H1 (cell line): ENCODE measurements at regions not wholly inside any gene's neighbourhood (a gene's known extent, or its start where the extent isn't known, plus 50 kb on each side); places are given as distances from the start of the nearest gene placed in this dataset.

Experiments
- POLR2A ChIP-seq, 2 experiments: IDR thresholded peaks; 1 replicate in 1 of 2; 2 replicates in 1 of 2; pipeline ENCODE4 v1.6.1; 2011; ENCODE audit warnings: low read depth in 2 of 2, low read length in 2 of 2, mild to moderate bottlenecking in 2 of 2; ENCODE audit errors: control extremely low read depth in 1 of 2
- RXRA ChIP-seq: IDR thresholded peaks from 2 replicates; pipeline ENCODE4 v1.6.1; 2011; ENCODE audit warnings: low read depth, mild to moderate bottlenecking, low read length, moderate library complexity; ENCODE audit not compliant: insufficient read depth

DNA sequence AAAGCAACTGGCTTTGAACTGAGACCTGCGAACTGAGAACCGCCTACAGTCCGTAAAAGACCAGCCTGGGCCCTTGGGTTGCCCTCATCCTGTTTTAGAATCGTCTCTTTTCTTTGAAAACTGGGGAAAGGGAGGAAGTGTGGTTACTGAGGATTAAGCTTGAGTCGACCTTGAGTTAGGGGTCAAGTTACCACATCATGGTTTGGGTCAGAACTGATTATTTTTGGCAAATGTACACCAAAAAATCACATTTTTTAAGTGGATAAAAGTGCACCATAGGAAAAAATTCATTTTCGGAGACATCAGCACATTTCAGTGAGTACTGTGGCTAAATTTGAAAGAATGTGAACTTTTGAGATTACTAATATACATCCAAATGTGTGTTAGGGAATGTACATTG, 76.9 kb upstream of the KAZN start:
- TF ChIP-seq RXRA (no peak), POLR2A (IDR thresholded peaks at IDR 0.05; ENCODE audit: control extremely low read depth in 1 of 2, low read depth in 2 of 2, low read length in 2 of 2) (no peak)
